ENCODE measurements at regions not wholly inside any gene's neighbourhood (a gene's known extent, or its start where the extent isn't known, plus 50 kb on each side); places are given as distances from the start of the nearest gene placed in this dataset.

- Histone ChIP-seq H3K9ac (ENCODE audit: low read length) (no peak overlapping the region), H3K9me2 (ENCODE audit: insufficient read depth, low read length) (no peaks in the 10 kb centered on the region), H3K36me3 (ENCODE audit: insufficient read depth, low read length) (no peaks in the 10 kb centered on the region), H3K27me3 (ENCODE audit: insufficient read depth, low read depth, low read length) (no peaks in the 10 kb centered on the region), H3K9me3 (ENCODE audit: low read length) (no peaks in the 10 kb centered on the region), H3K4me2 (ENCODE audit: low read length) (no peak overlapping the region), H3K27ac (ENCODE audit: low read length) (no peak overlapping the region), H3K4me3 (ENCODE audit: low read length) (no peak overlapping the region), H3K79me2 (replicated peaks; ENCODE audit: insufficient read depth, low read length) (no peaks in the 10 kb centered on the region), H2AFZ (ENCODE audit: low read depth, low read length) (no peak overlapping the region), H4K20me1 (ENCODE audit: insufficient read depth) (no peaks in the 10 kb centered on the region), H3F3A (ENCODE audit: insufficient read depth, low read length, poor library complexity, severe bottlenecking) (no peaks in the 10 kb centered on the region)
- no peak for TF ChIP-seq TAF1 (IDR thresholded peaks at IDR 0.05; ENCODE audit: low read depth)
- TF ChIP-seq REST (IDR thresholded peaks at IDR 0.05; ENCODE audit: borderline replicate concordance): no peak
- no peak for TF ChIP-seq MXI1 (conservative IDR thresholded peaks at IDR 0.05; ENCODE audit: poor library complexity, severe bottlenecking)
- no peak for TF ChIP-seq POLR2AphosphoS5 (IDR thresholded peaks at IDR 0.05)
- no peak for TF ChIP-seq SMC3 (conservative IDR thresholded peaks at IDR 0.05; ENCODE audit: poor library complexity)
- TF ChIP-seq EP300 (conservative IDR thresholded peaks at IDR 0.05; ENCODE audit: poor library complexity, severe bottlenecking): no peak
- no peak for TF ChIP-seq EZH2 (IDR thresholded peaks at IDR 0.05; ENCODE audit: borderline replicate concordance, insufficient read depth, low read length, poor library complexity, severe bottlenecking)
- no peak for TF ChIP-seq CTCF (IDR thresholded peaks at IDR 0.05; ENCODE audit: poor library complexity, severe bottlenecking)
- TF ChIP-seq RAD21 (conservative IDR thresholded peaks at IDR 0.05): no peak
Measured at GRCh38 chr12:93181409-93181965, 196.2 kb upstream of the NUDT4 start.

- no peaks in the 10 kb centered on the region for H3K79me2 ChIP-seq (replicated peaks; ENCODE audit: insufficient read depth, low read length)
- no peak overlapping the region for H3K4me3 ChIP-seq (ENCODE audit: low read length)
- TF ChIP-seq REST (IDR thresholded peaks at IDR 0.05; ENCODE audit: borderline replicate concordance) (no peak), SMC3 (conservative IDR thresholded peaks at IDR 0.05; ENCODE audit: poor library complexity) (no peak)
- no peaks in the 10 kb centered on the region for H3K36me3 ChIP-seq (ENCODE audit: insufficient read depth, low read length)
- H3F3A ChIP-seq (ENCODE audit: insufficient read depth, low read length, poor library complexity, severe bottlenecking): no peaks in the 10 kb centered on the region
- H3K9me2 ChIP-seq (ENCODE audit: insufficient read depth, low read length): no peaks in the 10 kb centered on the region
- H2AFZ ChIP-seq (ENCODE audit: low read depth, low read length): no peak overlapping the region
- no peaks in the 10 kb centered on the region for H3K27me3 ChIP-seq (ENCODE audit: insufficient read depth, low read depth, low read length)
- H3K4me2 ChIP-seq (ENCODE audit: low read length): no peak overlapping the region
- no peaks in the 10 kb centered on the region for H4K20me1 ChIP-seq (ENCODE audit: insufficient read depth)
- no peaks in the 10 kb centered on the region for H3K9me3 ChIP-seq (ENCODE audit: low read length)
- no peak overlapping the region for H3K27ac ChIP-seq (ENCODE audit: low read length)
- H3K9ac ChIP-seq (ENCODE audit: low read length): no peak overlapping the region
Measured at GRCh38 chr12:93183940-93184671, 193.6 kb upstream of the NUDT4 start.

All from neural cell (in vitro differentiated cells).